HepG2 (cell line): ENCODE measurements at regions not wholly inside any gene's neighbourhood (a gene's known extent, or its start where the extent isn't known, plus 50 kb on each side); places are given as distances from the start of the nearest gene placed in this dataset.

Experiments
- ATAC-seq: fragments of 200-7000 bp; cut with Tn5 transposase; 3 replicates; pipeline ENCODE4 v1.9.1; 2020; ENCODE audit warnings: mild to moderate bottlenecking, moderate library complexity
- BruUV-seq: library from RNA; stranded (reverse); fragments of 400-500 nt; replicated peaks from 2 replicates; lab custom pipeline; 2021; lab: Mats Ljungman, UMichigan
- CTCF ChIA-PET: fragments of 300-600 bp; formaldehyde crosslinking; extraction: SDS; loops from one replicate; lab custom pipeline; 2021; ENCODE audit warnings: low total read pairs, inconsistent platforms, low intra/inter-chr PET ratio; lab: Yijun Ruan, JAX
- POLR2A ChIA-PET: fragments of 350-600 bp; sonication (Branson Sonifier 250); formaldehyde crosslinking; loops from one replicate; lab custom pipeline; 2020; ENCODE audit warnings: antibody characterized with exemption, inconsistent platforms; lab: Yijun Ruan, JAX
- DNase-seq: peaks from one replicate; pipeline ENCODE4 v3.0.0-alpha.2; 2015; ENCODE audit warnings: low spot score
- FAIRE-seq: peaks from 3 replicates; lab custom pipeline; 2011; peaks lifted over from hg19 to GRCh38; lab: Jason Lieb, UNC
- H2AFZ ChIP-seq: one replicate; pipeline ENCODE4 v1.6.1; 2011; ENCODE audit warnings: low read length, inconsistent platforms
- H3K27ac ChIP-seq: fragments of 300-600 bp; 3 replicates; pipeline ENCODE4 v1.8.0; 2011; ENCODE audit warnings: mixed run types, mild to moderate bottlenecking, mixed read lengths, low read length, inconsistent platforms; ENCODE audit not compliant: insufficient read depth; ENCODE audit errors: extremely low read length
- H3K27me3 ChIP-seq, 2 experiments: fragments of 200-600 bp in 1 of 2; 2 replicates in 1 of 2; 3 replicates in 1 of 2; pipeline versions ENCODE4 v1.6.0 to v1.8.0; 2011; ENCODE audit warnings: low read length in 2 of 2, mild to moderate bottlenecking in 2 of 2, moderate library complexity in 2 of 2, inconsistent platforms in 1 of 2; ENCODE audit not compliant: insufficient read depth in 2 of 2, control insufficient read depth in 1 of 2
- H3K36me3 ChIP-seq, 2 experiments: fragments of 200-600 bp in 1 of 2; replicated peaks in 1 of 2; 2 replicates in 1 of 2; 3 replicates in 1 of 2; pipeline versions ENCODE4 v1.5.1 to v1.8.0; 2011; ENCODE audit warnings: low read length in 2 of 2, inconsistent platforms in 1 of 2; ENCODE audit not compliant: insufficient read depth in 2 of 2, control insufficient read depth in 1 of 2
- H3K4me1 ChIP-seq: 2 replicates; pipeline ENCODE4 v1.5.1; 2012; ENCODE audit warnings: low read length, inconsistent platforms; ENCODE audit not compliant: insufficient read depth
- H3K4me2 ChIP-seq: 2 replicates; pipeline ENCODE4 v1.6.0; 2011; ENCODE audit warnings: low read depth, low read length, inconsistent platforms
- H3K4me3 ChIP-seq, 3 experiments: fragments of 200-600 bp in 1 of 3; sonication (generic), shearing (Covaris generic) in 1 of 3; replicated peaks in 1 of 3; 2 replicates each; pipeline ENCODE4 v1.5.1; 2011 to 2016; ENCODE audit warnings: low read length in 3 of 3, inconsistent platforms in 2 of 3, low read depth in 2 of 3, mild to moderate bottlenecking in 2 of 3, control low read depth in 1 of 3, mixed read lengths in 1 of 3; ENCODE audit not compliant: insufficient read depth in 1 of 3
- H3K79me2 ChIP-seq: one replicate; pipeline ENCODE4 v1.6.1; 2011; ENCODE audit warnings: low read length, inconsistent platforms; ENCODE audit not compliant: insufficient read depth
- H3K9ac ChIP-seq: 2 replicates; pipeline ENCODE4 v1.6.0; 2011; ENCODE audit warnings: mild to moderate bottlenecking, low read depth, low read length, inconsistent platforms; ENCODE audit not compliant: insufficient read depth
- H3K9me3 ChIP-seq: 2 replicates; pipeline ENCODE4 v1.5.1; 2012; ENCODE audit warnings: mild to moderate bottlenecking, low read length
- H4K20me1 ChIP-seq: 2 replicates; pipeline ENCODE4 v1.6.0; 2011; ENCODE audit warnings: inconsistent platforms, mild to moderate bottlenecking, low read length, moderate library complexity; ENCODE audit not compliant: insufficient read depth
- ELF1 ChIP-seq: sonication (generic); formaldehyde crosslinking; IDR thresholded peaks from 2 replicates; pipeline ENCODE4 v1.4.0; 2020; ENCODE audit warnings: missing genetic modification reagents
- ELF3 ChIP-seq: IDR thresholded peaks from 2 replicates; pipeline ENCODE4 v1.6.1; 2016; ENCODE audit warnings: missing genetic modification reagents, missing compliant biosample characterization
- KDM6A ChIP-seq: IDR thresholded peaks from 2 replicates; pipeline ENCODE4 v1.6.1; 2016; ENCODE audit warnings: low read depth
- NFIB ChIP-seq: sonication (generic); formaldehyde crosslinking; IDR thresholded peaks from 2 replicates; pipeline ENCODE4 v1.9.0; 2021; ENCODE audit warnings: missing genetic modification reagents, mild to moderate bottlenecking, borderline replicate concordance
- WGBS: methylation state at CpG from one replicate; pipeline ENCODE4 v1.1.6; 2017; ENCODE audit warnings: low lambda C conversion rate; 5-methylcytosine and 5-hydroxymethylcytosine counted together
- in situ Hi-C: cut with HindIII; loops from 2 replicates; pipeline ENCODE4 v1.10.0; 2017; ENCODE audit warnings: low pct_unique_long_range_greater_than_20kb; ENCODE audit not compliant: extremely low pct_ligation_motif_present
- intact Hi-C: fragments of 100-400 bp; cut with micrococcal nuclease; formaldehyde crosslinking; loops from one replicate; pipeline ENCODE4 v1.10.0; 2022; ENCODE audit not compliant: unreplicated experiment
- TF ChIP-seq, protein P1 (sequence below), 2 experiments: sonication (generic) in 1 of 2; formaldehyde crosslinking in 1 of 2; IDR thresholded peaks; 2 replicates each; pipeline versions ENCODE4 v1.4.0 to v1.6.1; 2016 to 2020; ENCODE audit warnings: borderline replicate concordance in 1 of 2, low read depth in 1 of 2, mild to moderate bottlenecking in 1 of 2, missing genetic modification reagents in 1 of 2

GRCh38 chr17:70906808-70907207 lies 737.5 kb downstream of the KCNJ2 start:
- ATAC-seq (no peak), DNase-seq (no peak), FAIRE-seq (no peak)
- H3K4me1 ChIP-seq: no peaks in the 10 kb centered on the region
- no peaks in the 10 kb centered on the region for H3K27me3 ChIP-seq
- TF ChIP-seq NFIB (CRISPR knock-in tag) (no peak), ELF1 (CRISPR knock-in tag) (no peak), ELF3 (CRISPR knock-in tag) (no peak), KDM6A (CRISPR knock-in tag) (no peak)
- TF ChIP-seq, protein P1, sequence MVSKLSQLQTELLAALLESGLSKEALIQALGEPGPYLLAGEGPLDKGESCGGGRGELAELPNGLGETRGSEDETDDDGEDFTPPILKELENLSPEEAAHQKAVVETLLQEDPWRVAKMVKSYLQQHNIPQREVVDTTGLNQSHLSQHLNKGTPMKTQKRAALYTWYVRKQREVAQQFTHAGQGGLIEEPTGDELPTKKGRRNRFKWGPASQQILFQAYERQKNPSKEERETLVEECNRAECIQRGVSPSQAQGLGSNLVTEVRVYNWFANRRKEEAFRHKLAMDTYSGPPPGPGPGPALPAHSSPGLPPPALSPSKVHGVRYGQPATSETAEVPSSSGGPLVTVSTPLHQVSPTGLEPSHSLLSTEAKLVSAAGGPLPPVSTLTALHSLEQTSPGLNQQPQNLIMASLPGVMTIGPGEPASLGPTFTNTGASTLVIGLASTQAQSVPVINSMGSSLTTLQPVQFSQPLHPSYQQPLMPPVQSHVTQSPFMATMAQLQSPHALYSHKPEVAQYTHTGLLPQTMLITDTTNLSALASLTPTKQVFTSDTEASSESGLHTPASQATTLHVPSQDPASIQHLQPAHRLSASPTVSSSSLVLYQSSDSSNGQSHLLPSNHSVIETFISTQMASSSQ (IDR thresholded peaks at IDR 0.05; ENCODE audit: low read depth): no peak
- TF ChIP-seq, protein P1 (CRISPR knock-in tag; IDR thresholded peaks at IDR 0.05; ENCODE audit: borderline replicate concordance): no peak
- H3K36me3 ChIP-seq: no peaks in the 10 kb centered on the region
- no peak overlapping the region for H3K4me3 ChIP-seq
- no TSS peak for BruUV-seq
- H3K79me2 ChIP-seq: no peaks in the 10 kb centered on the region
- no peak overlapping the region for H3K9ac ChIP-seq
- CTCF ChIA-PET: no interaction called here
- 3% methylated on average over 2 of the region's 2 CpGs for WGBS
- H3K4me2 ChIP-seq: no peak overlapping the region
- POLR2A ChIA-PET: no interaction called here
- H3K27ac ChIP-seq: no peak overlapping the region
- in situ Hi-C loops: no loop called here
- H4K20me1 ChIP-seq: no peaks in the 10 kb centered on the region
- H3K9me3 ChIP-seq: peaks cover 86% of the 10 kb centered on the region
- no peak overlapping the region for H2AFZ ChIP-seq
- intact Hi-C loops: no loop called here
